HG02763 (cell line): ENCODE measurements at regions not wholly inside any gene's neighbourhood (a gene's known extent, or its start where the extent isn't known, plus 50 kb on each side); places are given as distances from the start of the nearest gene placed in this dataset.

ENCODE experiments used
- ATAC-seq: cut with Tn5 transposase; IDR thresholded peaks from one replicate; pipeline ENCODE4 v1.9.1; 2021; ENCODE audit warnings: mild to moderate bottlenecking, moderate library complexity; ENCODE audit not compliant: unreplicated experiment

DNA sequence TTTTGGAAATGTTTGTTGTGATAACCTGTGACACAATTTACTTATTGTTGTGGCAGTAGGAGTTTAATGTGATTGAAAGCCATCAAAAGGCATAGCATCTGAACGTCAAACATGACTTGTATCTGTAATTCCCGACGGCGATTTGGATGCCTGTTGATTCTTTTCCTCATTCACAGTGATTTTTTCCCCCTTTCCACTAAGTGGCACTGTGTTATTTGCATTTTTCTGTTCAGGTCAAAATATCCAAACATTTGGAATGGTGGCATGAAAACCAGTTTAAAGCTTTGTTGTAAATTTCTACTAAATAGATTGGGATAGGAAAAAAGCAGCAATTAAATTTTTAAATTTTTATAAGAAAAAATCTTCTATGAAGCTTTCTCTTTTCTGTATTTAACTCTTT is 259.9 kb upstream of the KCNH8 start:
- ATAC-seq, result no peak

DNA sequence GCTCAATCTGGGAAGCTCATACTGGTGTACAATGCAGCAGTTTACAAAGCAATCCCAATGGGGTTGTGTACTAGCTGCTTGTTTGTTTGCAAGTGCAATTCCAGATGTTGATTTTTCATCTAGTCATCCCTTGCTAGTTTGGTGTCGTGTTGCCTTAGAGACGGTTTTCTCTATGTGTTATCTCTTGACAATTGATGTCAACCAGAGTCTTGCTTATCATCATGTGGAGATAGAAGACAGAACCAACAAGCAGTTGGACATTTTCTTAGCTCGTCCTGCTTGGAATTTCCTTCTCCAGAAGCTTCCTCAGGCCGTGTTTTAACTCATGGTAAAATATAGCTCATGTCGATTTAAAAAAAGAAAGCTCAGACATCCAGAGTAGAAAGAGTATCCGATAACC is 262.0 kb upstream of the KCNH8 start:
- no peak for ATAC-seq

DNA sequence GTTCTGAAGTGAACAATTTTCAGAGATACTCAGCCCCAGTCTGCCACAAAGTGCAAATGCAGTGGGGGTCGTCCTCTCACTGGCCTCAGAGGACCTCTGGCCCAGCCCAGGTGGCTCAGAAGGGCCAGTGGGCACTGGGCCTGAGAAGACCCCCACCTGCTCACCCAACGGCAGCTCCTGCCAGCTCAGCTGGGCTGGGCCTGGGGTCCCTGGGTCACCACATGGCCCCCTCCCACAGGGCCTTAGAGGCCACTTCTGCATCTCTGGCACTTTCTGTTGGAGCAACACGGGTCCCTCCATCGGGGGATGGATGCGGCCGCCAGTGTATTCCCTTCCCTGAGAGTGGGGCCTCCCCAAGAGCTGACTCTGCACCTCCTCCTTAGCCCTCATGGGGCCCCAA is 262.7 kb upstream of the KCNH8 start:
- no peak for ATAC-seq

DNA sequence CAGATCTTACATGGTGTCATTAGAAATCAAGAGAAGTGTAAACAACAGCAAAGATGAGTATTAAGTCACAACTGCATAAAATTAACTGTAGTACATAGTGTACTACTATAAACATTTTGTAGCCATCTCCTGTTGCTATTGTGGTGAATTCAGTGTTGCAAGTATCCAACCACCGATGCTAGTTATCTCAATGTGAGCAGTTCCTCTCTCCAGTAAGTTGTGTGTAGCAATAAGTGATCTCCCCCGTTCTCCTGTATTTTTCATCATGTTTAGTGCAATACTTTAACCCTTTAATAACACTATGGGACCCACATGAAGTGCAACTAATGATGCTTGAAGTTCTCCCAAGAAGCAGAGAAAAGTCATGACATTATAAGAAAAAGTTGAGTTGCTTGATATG is 264.7 kb upstream of the KCNH8 start:
- ATAC-seq, result no peak

DNA sequence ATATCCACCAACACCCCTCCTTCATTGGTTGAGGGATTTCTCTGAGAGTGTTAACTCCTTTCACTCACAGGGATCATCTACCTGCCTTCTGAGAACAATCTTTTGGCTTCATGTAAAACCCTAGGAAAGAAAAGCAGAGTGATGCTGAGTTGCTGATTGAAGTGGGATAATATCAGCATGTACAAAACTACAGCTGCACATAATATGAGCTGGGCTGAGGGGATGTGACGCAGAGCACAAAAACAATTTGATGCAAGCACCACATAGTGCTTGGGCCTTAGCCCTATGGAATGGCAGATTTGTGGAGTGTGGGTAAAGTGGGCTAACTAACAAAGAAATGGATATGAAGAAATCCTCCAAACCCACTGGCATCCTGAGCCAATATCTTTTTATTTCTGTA is 267.6 kb upstream of the KCNH8 start:
- ATAC-seq, result no peak

DNA sequence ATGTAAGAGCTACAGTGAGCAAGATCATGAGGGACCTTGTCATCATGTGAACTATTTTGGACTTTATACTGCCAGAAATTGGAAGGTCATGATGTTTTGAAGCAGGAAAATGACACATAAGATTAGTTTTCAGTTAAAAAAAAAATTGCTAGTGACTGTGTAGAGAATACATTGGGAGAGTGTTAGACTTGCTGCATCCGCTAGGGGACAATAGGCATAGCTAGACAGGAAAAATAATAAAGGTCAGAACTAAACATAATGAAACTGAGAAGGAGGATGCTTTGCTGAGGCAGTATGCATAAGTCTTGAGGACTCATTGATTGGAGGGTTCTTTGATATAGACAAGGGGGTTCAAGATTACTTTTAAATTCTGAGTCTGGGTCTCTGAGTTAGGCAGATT is 275.8 kb upstream of the KCNH8 start:
- no peak for ATAC-seq

DNA sequence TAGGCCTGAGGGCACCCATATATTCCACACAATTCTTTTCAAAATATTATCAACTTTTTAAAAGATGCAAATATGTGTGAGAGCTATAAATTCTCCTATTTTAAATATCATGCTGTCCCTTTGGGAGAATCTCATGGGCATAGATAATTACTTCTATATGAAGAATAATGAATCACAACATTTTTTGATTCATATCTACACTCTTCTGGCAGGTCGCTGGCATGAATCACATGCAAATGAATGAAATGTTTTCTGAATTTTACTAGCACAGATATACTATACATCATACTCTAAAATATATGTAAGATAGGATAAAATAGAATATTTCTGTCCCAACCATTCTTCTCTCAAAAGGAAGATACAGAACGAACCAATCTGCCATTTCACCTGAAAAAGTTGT is 277.7 kb upstream of the KCNH8 start:
- ATAC-seq, result no peak

DNA sequence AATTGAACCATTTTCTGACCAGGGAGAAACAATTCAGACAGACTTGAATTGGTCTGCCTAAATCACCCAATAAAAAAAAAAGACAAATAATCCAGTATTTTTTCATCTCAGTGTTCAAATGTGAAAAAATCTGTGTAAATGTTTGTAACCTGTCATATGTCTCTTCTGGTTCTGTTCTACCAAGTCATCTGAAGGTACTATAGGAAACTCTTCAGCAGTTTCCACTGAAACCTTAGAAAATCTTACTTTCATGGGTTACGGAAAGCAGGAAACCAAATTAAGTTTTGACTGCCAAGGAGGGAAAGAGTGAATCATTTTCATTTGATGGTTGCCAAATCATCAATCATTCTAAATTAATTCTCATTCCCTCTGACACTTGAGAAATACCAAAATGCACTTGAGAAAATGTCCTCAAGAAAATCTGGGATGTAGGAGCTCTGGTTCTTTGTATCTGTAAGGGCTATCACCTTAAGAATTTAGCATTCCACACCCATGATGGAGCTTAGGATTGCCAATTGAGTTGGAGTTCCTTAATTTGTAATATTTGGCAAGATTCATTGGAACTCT is 278.2 kb upstream of the KCNH8 start:
- no peak for ATAC-seq

DNA sequence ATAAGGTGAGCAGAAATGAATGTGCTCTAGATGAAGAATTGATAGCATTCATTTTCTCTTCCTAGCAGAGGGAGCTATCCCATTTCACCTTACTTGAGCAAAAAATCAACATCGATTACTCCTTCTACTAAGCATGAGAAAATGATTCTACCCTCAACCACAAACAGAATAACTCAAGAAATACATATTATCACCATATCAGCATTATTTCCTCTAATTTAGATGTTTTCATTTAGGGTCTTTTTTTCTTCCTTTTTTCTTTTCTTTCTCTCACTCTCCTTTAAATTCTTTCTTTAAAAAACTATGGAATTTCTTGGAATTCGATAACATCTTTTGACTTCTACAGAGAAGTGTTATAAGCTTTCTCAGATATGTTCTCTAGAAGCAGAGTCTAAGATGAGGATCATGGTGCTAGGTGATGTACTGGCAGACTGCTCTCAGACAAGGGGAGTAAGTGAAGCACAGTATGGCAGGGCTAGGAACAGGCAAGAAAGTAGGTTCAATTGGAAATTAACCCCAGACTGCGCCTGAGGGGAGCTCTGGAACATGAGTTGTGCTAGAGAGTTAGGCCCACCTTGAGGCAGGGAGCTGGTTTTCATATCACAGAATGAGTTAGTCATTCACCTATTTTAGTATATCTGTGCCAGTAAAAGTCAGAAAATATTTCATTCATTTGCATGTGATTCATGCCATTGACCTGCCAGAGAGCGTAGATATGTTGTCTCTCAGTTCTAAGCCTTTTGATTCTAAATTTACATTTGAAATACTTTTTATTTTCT is 279.2 kb upstream of the KCNH8 start:
- no peak for ATAC-seq

DNA sequence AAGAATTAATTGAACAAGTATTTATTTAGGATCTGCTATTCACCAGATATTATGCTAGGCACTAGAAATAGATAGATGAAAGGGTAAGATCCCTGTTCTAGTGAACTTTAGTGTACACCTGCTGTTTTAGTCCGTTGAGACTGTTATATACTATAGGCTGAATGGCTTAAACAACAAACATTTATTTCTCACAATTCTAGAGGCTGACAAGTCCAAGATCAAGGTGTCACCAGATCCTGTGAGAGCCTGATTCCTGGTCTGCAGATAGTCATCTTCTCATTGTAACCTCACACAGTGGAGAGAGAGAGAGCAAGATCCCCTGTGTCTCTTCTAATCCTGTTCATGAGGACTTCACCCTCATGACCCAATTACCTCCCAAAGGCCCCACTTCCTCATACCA is 281.4 kb upstream of the KCNH8 start:
- no peak for ATAC-seq

DNA sequence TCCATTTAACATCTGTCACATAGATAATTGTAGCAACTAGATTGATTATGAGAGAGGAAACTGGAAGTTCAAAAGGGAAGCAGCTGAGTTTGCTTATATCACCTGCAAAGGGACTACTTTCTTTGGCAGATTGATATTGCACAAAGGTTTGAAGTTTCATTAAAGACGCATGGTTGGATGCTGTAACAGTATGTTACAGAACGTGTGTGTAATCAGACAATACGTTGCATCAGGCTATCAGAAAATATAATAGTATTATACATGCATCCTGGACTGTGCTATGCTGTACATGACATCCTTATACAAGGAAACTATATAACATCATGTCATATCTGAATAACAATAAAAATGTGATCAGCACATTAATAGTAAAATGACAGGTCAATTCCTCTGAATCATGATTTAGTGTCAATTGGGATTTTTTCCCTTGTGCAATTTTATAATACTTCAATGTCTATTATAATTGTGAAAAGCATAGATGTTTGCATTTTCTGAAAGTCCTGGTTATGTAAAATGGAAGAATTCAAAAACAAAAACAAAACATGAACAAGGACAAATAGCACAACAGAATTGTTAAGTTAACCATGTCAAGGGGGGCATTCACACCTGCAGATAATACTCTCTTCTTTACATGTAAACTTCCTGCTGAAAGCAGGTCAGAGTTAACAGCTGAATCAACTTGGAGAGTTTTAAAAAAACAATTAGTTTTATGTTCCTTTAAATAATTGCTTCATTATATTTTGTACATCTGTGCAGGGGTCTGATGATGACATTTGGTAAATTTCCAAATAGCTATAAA is 283.2 kb upstream of the KCNH8 start:
- no peak for ATAC-seq

DNA sequence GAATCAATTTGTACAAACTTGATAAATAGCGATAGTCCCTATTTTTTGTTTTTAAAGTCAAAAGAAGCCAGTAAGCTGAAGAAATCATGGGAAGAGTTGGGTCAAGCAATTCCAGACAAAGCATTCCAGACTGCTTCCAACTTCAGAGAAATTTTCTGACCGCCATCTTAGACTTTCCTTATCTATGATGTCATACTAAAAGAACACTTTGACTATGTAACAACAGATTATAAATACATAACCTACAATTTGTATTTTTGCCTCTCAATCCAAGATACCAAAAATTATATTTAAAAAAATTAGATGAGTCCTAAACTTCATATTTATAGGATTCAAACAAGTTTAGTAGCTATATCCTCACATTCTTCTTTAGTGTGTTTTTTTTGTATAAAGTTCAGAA is 286.2 kb upstream of the KCNH8 start:
- no peak for ATAC-seq

DNA sequence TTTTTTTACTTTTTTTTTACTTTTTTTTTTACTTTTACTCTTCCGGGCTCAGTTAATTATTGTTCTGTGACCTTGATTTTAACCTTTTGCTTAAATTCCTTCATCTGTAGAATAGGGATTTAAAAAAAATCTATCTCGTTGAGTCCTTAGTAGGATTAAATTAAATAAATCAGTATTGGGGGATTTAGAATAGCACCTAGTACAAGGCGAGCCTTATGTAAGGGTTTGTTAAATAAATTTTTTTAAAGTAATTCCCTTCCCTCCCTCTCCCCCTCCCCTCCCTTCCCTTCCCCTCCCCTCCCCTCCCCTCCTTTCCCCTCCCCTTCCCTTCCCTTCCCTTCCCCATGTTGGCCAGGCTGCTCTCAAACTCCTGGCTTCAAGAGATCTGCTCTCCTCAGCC is 287.2 kb upstream of the KCNH8 start:
- no peak for ATAC-seq

DNA sequence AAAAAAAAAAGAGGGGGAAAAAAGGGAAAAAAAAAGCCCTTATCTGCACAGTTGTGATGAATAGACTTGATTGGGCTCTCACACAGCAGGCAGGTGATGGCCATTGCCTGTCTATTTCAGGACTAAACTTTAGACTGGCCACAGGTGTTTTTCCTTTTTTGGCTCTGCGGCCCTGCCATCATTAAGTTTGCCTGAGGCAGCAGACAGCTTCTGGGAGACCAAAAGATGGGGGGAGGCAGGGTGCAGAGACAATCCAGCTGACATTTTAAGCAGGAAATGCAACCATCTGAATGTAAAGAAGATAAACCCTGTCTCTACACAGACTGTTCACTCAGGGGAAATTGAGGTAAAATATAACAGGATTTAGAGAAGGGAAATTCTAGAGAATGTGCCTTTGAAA is 295.0 kb upstream of the KCNH8 start:
- ATAC-seq, result no peak

DNA sequence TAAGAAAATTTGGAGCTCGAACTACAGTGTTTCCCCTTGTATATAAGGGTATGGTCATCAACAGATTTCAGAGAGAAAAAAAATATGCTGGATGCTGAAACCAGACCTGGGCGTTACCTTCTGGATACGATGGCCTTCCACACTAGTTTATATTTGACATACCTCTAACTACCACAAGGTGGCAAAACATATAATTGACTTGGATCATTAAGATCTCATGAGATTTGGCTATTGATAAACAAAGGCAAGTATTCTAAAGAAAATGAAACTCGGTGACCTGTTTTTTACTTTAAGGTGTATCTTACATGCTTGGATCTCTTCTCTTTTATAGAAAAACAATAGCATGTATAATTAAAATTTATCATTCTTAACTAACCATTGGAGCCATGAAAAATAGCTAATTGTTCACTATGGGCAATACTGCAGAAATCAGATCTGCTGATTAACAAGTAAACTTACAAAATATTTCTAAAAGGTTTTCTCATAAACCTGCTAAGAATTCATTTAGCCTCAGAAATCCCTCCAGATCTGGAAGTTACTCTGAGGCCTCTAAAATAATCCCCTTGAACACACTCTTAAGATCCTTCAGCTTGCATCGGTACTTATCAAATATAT is 300.6 kb upstream of the KCNH8 start:
- no peak for ATAC-seq

DNA sequence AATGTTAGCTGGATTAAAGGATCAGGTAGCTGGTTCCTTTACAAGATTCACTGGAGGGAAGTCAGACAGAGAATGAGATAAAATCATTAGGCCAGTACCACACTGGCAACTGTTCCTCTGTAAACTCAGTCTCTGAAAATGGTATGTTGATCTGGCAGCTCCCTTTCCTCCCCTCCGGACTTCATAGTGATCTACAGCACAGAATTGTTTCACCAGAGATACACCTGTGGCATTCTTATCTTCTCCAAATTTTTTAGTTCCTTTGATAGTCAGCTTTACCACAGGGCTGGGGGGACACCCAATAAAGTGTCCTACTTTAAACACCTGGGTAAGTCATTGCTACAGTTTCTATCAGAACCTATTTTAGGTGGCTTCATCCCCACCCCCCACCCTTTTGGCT is 304.3 kb upstream of the KCNH8 start:
- no peak for ATAC-seq

DNA sequence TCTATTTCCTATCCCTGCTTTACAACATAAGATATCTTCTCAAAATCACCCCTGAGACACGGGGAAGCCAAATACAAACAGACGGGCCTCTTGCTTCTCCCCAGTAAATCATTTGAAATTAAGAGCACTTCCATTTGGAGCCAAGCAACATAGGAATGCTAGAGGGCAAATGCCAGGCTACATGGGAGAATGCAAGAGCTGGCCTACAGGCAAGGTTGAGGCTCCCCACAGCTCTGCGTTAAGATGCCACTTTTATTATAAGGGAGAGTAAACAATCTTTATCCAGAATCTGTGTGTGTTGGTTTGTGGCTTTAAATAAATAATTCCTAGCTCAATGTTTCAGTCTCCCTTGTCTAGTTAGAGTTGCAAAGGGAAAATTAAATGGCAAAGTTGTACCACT is 305.1 kb upstream of the KCNH8 start:
- no peak for ATAC-seq

DNA sequence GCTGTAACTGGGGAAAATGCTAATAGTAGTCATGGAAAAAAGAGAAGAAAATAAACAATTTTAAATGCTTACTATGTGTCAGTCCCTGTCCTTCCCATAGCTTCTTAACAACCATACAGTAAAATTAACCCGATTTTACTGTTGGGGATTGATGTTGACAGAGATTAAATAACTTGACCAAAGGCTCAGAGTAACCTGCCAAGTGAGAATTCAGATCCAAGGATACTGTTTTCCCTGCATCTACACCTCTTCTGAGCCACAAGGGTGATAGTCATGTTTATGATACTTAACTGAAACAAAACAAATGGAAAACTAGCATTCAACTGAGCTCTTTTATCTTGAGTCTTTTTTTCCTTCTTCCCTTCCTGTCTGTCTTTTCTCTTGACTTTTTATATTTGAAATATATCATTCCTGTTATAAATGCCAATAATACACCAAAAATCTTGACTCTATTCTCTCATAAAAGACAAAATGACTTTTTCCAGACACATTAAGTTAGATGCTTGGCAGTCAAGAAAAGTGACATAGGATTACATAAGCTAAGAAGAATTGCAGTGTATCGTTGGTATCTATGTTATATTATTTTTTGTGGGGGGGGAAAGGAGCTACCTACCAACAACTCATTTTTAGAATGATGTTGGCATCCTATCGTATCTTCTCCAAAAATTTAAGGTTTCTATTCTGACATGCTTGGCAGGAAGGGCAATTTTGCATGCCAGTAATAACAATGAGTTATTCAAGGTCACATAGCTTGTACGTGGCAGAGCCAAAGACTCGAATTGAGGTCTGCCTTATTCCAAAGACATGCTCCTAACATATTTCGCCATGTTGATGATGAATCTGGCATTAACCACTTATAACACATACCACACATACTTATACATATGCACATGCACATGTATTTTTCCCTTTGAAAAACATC is 306.6 kb upstream of the KCNH8 start:
- no peak for ATAC-seq

DNA sequence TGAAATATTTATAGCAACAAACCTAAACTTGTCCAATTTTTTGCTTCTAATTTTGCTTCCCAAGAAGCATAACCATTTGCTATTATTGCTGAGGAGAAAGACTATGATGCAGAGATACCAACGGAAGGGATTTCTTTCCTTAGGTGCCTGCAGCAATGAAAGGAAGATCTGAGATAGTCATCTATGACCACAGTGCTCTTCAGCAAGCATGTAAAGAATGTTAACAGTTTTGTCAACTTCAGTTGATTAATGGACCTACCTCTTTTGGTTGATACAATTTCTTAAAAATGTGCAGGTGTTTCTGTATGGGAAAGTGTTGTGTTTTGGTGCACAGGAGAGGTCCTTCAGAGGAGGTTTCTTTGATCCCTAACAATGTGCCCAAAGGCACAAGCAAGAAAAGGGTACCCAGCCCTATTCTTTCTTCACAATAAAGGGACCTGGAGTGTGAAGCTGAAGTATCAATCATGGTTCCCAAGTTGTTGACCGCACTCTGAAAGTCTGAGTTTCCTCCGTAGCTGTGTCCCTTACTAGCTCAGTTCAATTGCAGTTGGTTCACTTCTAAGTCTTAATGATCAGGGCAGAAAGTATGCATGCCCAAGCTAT is 307.7 kb upstream of the KCNH8 start:
- no peak for ATAC-seq

DNA sequence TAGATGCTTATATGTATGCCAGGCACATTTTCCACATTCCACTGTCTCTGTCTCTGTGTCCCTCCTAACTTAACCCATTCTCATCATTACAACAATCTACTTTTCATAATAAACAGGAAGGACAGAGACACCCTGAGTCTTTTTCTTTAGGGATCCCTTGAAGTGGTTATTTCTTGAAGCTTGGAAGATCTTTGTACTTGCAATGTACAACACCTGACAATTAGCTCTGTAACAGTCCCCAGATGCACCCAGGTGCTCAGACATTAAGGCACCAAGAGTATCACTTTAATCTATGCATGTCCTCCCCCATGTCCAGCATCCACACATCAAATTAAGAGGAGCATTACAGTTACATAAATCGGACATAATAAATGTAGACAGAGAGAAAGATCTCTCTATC is 309.6 kb upstream of the KCNH8 start:
- no peak for ATAC-seq
